Fibroblast of skin of scalp (primary cell): ENCODE measurements at regions not wholly inside any gene's neighbourhood (a gene's known extent, or its start where the extent isn't known, plus 50 kb on each side); places are given as distances from the start of the nearest gene placed in this dataset.
"Not testable (repeated sequence)": the region's sequence is repeated elsewhere in the genome, so short reads cannot be mapped to it uniquely, and the experiment has no call there.

Experiments used
- DNase-seq: peaks from one replicate; pipeline ENCODE4 v3.0.0-alpha.2; 2013

DNA sequence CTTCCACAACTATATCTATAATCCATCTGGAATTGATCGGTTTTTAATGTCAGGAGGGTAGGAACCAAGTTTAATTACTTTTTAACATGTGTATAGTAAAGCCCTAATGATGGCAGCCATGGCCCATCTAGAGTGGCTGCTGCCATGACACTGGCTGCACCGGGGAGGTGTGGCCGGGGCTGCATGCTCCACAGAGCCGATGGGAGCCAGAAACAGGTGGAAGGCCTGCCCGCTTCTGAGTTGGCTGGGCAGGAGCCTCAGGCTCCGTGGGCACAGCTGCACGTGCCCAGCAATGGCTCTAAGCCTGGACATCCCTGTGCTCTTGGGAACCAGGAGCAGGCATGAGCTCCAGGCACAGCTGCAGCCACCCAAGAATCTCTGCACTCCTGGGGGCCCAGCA is 73.0 kb downstream of the GBP6 start:
- DNase-seq = no peak

DNA sequence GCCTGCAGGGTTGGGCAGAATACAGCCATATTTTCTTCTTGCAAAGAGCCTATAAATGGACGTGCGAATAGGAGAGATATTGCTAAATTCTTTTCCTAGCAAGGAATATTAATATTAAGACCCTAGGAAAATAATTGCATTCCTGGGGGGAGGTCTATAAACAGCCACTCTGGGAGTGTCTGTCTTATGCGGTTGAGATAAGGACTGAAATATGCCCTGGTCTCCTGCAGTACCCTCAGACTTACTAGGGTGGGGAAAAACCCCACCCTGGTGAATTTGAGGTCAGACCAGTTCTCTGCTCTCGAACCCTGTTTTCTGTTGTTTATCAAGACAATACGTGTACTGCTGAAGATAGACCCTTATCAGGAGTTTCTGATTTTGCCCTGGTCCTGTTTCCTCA is 74.4 kb downstream of the GBP6 start:
- DNase-seq = not testable (repeated sequence)

DNA sequence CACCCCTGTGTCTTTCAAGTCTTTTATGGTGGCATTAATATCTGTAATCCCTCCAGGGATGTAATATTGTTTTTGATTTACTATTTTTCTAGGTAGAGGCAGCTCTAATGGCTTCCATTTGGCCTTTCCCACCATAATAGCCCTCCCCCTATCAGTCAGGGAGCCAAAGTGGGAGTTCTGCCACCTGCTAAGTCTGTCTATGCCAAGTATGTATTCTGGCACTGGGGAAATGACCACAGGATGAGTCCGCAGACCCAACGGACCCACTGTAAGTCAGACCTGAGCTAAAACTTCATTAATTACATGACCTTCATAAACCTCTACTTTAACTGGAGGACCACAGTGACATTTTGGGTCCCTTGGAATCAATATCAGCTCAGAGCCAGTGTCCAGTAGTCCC is 77.1 kb downstream of the GBP6 start:
- no peak for DNase-seq

DNA sequence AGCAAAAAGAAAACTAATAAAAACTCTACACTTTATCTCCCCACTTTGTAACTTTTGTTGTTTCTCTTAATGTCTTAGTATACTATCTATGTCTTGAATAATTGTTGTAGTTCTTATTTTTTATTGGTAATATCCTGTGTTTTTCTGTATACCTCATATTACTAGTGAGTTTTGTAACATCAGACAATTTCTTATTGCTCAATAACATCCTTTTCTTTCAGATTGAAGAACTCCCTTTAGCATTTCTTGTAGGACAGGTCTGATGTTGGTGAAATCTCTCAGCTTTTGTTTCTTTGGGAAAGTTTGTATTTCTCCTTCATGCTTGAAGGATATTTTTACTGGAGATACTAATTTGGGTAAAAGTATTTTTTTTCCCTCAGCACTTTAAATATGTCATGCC is 79.8 kb upstream of the LRRC8B start:
- no peak for DNase-seq

DNA sequence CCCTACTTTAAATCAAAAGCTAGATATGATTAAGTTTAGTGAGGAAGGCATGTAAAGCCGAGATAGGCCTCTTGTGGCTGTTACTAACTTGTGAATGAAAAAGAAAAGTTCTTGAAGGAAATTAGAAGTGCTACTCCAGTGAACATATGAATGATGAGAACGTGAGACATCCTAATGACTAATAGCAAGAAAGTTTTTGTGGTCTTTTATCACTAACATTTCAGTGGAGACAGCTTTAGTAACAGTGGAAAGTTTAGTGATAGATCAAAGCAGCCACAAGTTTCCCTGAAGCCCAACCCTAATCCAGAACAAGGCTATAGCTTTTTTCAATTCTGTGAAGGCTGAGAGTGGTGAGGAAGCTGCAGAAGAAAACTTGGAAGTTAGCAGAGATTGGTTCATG is 73.6 kb upstream of the LRRC8B start:
- peak; percentile 59 for DNase-seq

DNA sequence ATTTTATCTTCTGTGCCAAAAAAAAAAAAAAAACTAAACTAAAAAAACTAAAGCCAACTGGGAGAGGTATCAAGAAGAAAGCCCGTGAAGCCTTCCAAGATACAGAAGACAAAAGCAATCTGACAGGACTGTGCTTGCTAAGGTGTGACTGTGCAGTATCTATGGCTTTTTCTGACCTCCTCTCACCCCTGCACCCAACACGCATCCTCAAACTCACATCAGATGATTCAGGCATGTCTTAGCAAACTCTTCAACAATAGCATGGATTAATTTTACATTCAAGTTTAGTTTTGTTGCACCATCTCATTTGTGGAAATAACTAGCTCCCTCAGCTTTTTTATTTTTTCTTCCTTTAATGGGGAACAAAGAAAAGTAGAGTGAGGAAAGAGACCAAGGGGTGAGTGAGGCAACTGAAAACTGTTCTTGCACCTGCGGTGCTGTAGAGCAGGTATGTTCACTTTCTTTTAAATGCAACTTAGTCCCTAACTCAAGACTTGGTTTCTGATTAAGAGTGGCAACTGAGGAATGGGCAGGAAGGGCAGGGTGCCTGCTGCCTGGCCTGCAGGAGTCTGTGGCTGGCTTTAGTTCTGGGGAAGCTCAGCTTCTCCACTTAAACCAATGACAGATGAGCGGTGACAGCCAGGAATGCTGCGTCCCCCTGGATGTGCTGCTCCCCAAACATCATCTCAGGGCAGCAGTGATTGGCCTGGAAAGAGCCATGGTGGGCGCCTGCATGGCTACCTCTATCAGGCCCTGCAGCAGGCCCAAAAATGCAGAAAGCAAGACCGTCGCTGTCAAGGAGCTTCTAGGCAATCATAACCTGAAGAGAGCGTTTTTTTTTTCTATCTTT is 71.3 kb upstream of the LRRC8B start:
- no peak for DNase-seq

DNA sequence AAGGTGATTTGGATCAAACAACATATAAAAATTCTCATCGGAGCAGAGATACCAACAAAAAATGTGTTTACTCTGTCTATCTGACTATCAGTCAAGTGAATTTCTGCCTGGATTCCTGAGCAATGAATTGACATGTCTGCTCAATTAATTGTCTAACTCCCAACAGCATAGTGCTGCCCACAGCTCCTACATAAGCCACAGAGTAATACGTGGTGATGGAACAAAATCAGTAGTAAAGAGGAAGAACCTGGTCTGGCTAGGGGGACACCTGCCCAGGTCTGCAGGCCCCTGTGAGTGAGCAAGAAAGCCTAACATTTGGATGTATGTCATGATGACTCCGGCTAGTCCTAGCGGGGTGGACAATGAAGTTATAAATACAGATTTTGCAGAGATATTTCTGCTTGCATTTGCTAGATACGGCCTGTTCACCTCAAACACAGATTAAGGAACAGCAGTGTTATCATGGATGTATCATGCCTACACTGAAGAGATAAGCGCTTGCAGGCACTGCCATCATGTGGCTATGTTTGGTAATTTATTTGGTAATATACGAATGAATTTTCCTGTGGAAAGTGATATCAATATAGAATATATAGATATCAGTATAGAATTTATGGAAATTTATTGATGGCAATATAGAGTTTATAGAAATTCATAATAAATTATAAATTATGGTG is 69.6 kb upstream of the LRRC8B start:
- DNase-seq = peak; percentile 58

DNA sequence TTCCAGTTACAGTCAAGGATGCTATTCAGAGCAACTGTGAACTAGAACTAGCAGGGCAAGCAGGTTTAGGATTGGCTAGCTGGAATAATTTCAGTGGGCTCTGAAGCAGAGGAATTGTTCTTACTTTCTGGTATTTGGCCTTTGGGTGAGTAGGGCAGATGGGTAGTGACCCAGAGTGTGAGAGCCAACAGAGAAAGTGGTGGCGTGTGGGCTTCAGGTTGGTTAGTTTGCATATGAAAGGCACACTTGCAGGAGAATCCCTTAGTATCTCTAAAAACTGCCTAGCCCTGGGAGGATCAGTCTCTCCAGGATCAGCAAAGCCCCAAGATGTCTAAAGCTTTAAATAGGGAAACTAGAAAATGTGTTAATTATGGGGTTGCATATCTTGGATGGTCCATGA is 67.6 kb upstream of the LRRC8B start:
- DNase-seq = no peak

DNA sequence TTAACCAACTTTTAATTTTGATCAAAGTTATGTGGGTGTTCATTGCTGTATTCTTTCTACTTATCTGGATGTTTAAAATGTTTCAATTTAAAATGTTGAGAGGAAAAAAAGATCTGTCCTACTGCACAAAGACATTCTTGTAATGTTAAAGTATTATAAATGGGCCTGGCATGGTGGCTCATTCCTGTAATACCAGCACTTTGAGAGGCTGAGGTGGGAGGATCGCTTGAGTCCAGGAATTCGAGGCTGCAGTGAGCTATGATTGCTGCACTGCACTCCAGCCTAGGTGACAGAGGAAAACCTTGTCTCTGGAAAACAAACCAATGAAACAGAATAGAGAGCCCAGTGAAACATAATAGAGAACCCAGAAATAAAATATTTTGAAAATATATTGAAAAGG is 65.5 kb upstream of the LRRC8B start:
- no peak for DNase-seq

DNA sequence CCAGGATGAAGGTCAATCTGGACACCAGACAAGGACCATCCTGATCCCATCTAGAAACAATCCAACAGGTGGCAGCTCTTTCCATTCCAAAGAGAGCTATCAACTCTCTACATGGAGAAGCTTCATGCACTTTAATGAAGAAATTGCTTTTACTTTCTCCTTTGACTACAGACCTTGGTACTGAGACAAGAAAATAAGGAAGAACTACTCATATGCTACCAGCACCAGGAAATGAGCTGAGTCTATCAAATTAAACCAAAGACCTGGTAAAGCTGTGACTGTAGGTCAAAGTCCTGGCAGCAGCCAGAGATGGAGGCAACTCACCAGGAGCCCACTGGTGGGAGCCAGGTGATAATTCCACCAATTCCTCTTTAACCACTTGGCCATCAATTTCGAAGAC is 64.3 kb upstream of the LRRC8B start:
- DNase-seq = no peak

DNA sequence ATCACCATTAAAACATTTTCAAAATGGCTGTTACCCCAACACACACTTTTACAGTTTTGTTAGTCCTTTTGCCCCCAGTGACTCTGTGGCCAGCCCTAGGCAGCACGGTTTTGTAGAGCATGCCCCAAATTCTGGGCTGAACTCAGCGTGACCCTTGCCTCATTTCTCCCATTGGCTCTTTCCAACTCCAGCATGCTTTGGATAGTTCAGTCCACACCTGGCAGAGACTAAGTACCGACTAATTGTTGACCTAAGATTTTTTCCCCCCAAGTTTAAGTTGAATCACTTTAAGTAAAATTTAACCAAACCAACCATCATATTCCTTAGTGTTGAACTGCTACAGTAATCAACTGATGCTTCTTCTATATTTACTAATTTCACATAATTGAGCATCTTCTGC is 62.4 kb upstream of the LRRC8B start:
- no peak for DNase-seq

DNA sequence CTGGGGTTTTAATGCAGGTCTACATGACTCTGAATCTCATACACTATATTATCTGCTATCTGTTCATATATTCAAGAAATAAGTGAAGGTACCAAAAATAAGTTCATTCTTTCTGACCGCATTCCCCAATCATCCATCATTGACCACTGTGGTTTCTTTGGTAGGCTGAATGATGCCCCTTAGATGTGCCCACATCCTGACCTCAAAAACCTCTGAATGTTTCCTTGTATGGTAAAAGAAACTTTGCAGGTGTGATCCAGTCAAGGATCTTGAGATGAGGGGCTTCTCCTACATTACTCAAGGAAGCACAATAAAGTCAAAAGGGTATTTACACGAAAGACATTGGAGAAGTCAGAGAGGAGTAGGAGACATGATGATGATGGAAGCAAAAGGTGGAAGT is 60.6 kb upstream of the LRRC8B start:
- no peak for DNase-seq

DNA sequence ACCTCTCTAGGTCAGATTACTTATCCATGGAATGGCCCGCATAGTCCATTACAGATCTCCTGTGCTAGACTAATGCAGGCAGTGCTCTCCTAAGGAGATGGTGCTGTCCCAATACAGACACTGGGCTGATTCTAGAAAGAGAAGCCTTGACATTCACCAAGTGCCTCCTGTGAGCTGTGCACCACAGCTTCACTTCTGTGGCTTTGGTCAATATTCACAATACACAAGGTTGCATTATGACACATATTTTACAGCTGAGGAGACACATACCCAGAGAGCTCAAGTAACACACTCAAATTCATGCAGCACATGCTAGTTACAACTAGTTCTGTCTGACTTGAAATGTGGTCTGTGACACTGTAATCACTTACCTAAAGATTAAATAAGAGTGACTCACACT is 59.4 kb upstream of the LRRC8B start:
- peak; percentile 3 for DNase-seq

DNA sequence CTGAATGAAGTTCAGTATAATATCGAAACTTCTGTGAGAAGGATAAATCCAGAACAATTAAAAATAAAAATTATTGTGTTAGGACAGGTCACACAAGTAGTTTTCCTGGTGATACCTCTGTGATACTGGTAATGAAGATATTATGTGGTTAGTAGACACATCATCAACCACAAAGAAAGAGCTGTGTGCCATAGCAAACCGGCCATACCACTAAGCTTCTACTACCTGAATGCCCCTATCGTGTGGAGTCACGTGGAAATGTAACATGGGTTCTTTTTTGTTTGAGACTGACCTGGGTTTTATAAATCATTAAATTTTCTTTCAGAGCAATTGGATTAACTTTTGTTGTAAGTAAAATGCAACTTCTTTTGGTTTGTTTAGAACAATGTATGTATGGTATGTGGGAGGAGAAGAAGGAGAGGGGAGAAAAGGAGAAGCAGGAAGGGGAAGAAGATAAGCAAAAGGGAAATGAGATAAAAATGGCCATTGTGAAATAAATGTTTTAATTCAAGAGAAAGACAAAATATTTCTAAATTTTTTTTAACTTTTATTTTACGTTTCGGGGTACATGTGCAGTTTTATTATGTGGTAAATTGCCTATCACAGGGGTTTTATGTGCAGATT is 58.2 kb upstream of the LRRC8B start:
- no peak for DNase-seq

DNA sequence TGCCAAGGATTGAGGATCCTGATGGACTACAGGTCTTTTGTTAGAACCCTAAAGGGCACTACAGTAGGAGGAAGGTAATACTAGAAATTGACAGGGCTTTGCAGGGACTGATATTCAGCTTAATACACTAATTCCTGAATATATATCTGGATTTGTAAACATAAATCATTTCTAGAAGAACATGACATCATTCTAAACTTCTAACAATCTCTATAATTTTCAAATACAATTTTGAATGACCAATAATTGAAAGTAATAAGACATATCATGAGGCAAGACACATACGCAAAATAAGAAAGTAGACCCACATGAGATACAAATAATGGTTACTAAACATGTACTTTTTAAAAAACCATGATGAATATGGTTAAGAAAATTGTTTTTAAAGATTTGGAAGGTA is 52.4 kb upstream of the LRRC8B start:
- DNase-seq = no peak

DNA sequence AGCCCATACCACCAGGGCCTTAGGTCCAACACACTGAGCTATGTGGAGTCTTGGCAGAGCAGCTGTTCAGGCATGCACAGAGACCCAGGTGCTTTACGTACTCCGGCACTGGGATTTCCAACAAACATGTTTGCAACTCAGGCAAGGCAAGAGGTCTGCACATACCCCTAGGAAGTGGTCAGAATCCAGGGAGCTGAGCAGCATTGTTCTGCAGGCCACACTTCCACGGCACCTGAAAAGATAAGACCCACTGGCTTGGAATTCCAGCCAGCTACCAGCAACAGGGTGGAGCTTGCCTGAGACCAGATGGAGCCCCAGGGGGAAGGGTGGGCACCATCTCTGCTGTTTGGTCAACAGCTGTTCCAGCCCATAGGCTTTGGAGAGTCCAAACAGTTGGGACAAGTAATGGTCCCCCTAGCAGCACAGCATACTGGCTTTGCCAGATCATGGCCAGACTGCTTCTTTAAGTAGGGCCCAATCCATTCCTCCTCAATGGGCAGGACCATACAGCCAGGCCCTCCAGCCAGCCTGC is 51.7 kb upstream of the LRRC8B start:
- DNase-seq = no peak
